ENCODE measurements at regions not wholly inside any gene's neighbourhood (a gene's known extent, or its start where the extent isn't known, plus 50 kb on each side); places are given as distances from the start of the nearest gene placed in this dataset.

GRCh38 chr6:118704915-118705314 is 53.5 kb upstream of the CEP85L start:
- TF ChIP-seq CTCF (IDR thresholded peaks at IDR 0.05), result no peak
- TF ChIP-seq POLR2A (IDR thresholded peaks at IDR 0.05), result no peak
- no peak for TF ChIP-seq EP300 (IDR thresholded peaks at IDR 0.05)
